Activated CD4-positive, alpha-beta memory T cell treated with anti-CD3 and anti-CD28 coated beads, Interleukin-2, amount 10 ng/mL, durations not matched to agents 7 days and 5 days (primary cell): ENCODE measurements at regions not wholly inside any gene's neighbourhood (a gene's known extent, or its start where the extent isn't known, plus 50 kb on each side); places are given as distances from the start of the nearest gene placed in this dataset.

Experiments used
- CTCF ChIA-PET: fragments of 350-600 bp; sonication (Branson Sonifier 250); formaldehyde crosslinking; loops from one replicate; lab custom pipeline; 2021; ENCODE audit warnings: antibody characterized with exemption, inconsistent platforms; lab: Charles Lee
- POLR2A ChIA-PET: fragments of 350-600 bp; sonication (Branson Sonifier 250); formaldehyde crosslinking; loops from one replicate; lab custom pipeline; 2021; ENCODE audit warnings: antibody characterized with exemption; lab: Charles Lee
- DNase-seq: peaks from one replicate; pipeline ENCODE4 v3.0.0-alpha.2; 2020
- H3K27ac Mint-ChIP-seq: one replicate; pipeline ENCODE4 v1.8.0; 2021; ENCODE audit warnings: mild to moderate bottlenecking, mixed read lengths
- H3K27me3 Mint-ChIP-seq: one replicate; pipeline ENCODE4 v1.8.0; 2021; ENCODE audit warnings: mixed read lengths
- H3K36me3 Mint-ChIP-seq: one replicate; pipeline ENCODE4 v1.8.0; 2021; ENCODE audit warnings: low read depth, mixed read lengths
- H3K4me1 Mint-ChIP-seq: one replicate; pipeline ENCODE4 v1.8.0; 2021; ENCODE audit warnings: mixed read lengths
- H3K4me3 Mint-ChIP-seq: one replicate; pipeline ENCODE4 v1.8.0; 2021; ENCODE audit warnings: mild to moderate bottlenecking, mixed read lengths
- H3K9me3 Mint-ChIP-seq: one replicate; pipeline ENCODE4 v1.8.0; 2021; ENCODE audit warnings: mixed read lengths

GRCh38 chr6:120853489-120853888 is 480.8 kb downstream of the TBC1D32 start:
- Mint-ChIP-seq H3K27ac (no peak overlapping the region), H3K36me3 (no peaks in the 10 kb centered on the region), H3K27me3 (no peaks in the 10 kb centered on the region), H3K4me3 (no peak overlapping the region), H3K9me3 (no peaks in the 10 kb centered on the region), H3K4me1 (no peaks in the 10 kb centered on the region)
- CTCF ChIA-PET = no interaction called here
- POLR2A ChIA-PET = interaction anchor here (0.6 kb wide), 1 partner anchor 818 kb away, joined by 3 read pairs; no protein-coding TSS in a partner anchor
- DNase-seq = no peak

- Mint-ChIP-seq H3K27ac (no peak overlapping the region), H3K4me3 (no peak overlapping the region), H3K36me3 (no peaks in the 10 kb centered on the region), H3K4me1 (no peaks in the 10 kb centered on the region), H3K27me3 (no peaks in the 10 kb centered on the region), H3K9me3 (no peaks in the 10 kb centered on the region)
- POLR2A ChIA-PET = no interaction called here
- CTCF ChIA-PET = no interaction called here
- DNase-seq = no peak
These were observed 481.9 kb downstream of the TBC1D32 start for GRCh38 chr6:120852293-120852849.

- H3K9me3 Mint-ChIP-seq = no peaks in the 10 kb centered on the region
- DNase-seq = no peak
- no peaks in the 10 kb centered on the region for H3K27me3 Mint-ChIP-seq
- no peaks in the 10 kb centered on the region for H3K36me3 Mint-ChIP-seq
- no peak overlapping the region for H3K27ac Mint-ChIP-seq
- POLR2A ChIA-PET = no interaction called here
- no peaks in the 10 kb centered on the region for H3K4me1 Mint-ChIP-seq
- CTCF ChIA-PET = no interaction called here
- H3K4me3 Mint-ChIP-seq = no peak overlapping the region
These were observed 508.0 kb downstream of the TBC1D32 start for GRCh38 chr6:120826253-120826652.

GRCh38 chr6:120816794-120817193 is 517.5 kb downstream of the TBC1D32 start:
- Mint-ChIP-seq H3K4me3 (no peak overlapping the region), H3K27me3 (no peaks in the 10 kb centered on the region), H3K36me3 (no peaks in the 10 kb centered on the region), H3K9me3 (peaks cover 7% of the 10 kb centered on the region), H3K4me1 (no peaks in the 10 kb centered on the region), H3K27ac (no peak overlapping the region)
- ChIA-PET POLR2A (no interaction called here), CTCF (no interaction called here)
- no peak for DNase-seq

GRCh38 chr6:120805276-120805675 is 529.0 kb downstream of the TBC1D32 start:
- CTCF ChIA-PET = no interaction called here
- POLR2A ChIA-PET = no interaction called here
- H3K27me3 Mint-ChIP-seq = no peaks in the 10 kb centered on the region

GRCh38 chr6:120804612-120805011 is 529.7 kb downstream of the TBC1D32 start:
- no peaks in the 10 kb centered on the region for H3K27me3 Mint-ChIP-seq
- H3K9me3 Mint-ChIP-seq = peaks cover 9% of the 10 kb centered on the region
- no peak for DNase-seq
- H3K36me3 Mint-ChIP-seq = no peaks in the 10 kb centered on the region
- CTCF ChIA-PET = no interaction called here
- H3K27ac Mint-ChIP-seq = no peak overlapping the region
- H3K4me1 Mint-ChIP-seq = no peaks in the 10 kb centered on the region
- POLR2A ChIA-PET = no interaction called here
- H3K4me3 Mint-ChIP-seq = no peak overlapping the region

More at GRCh38 chr6:120805276-120805675, 529.0 kb downstream of the TBC1D32 start:
- no peak for DNase-seq
- Mint-ChIP-seq H3K4me3 (no peak overlapping the region), H3K36me3 (no peaks in the 10 kb centered on the region), H3K27ac (no peak overlapping the region), H3K9me3 (peaks cover 9% of the 10 kb centered on the region), H3K4me1 (no peaks in the 10 kb centered on the region)

- H3K27ac Mint-ChIP-seq = no peak overlapping the region
- H3K36me3 Mint-ChIP-seq = no peaks in the 10 kb centered on the region
- POLR2A ChIA-PET = no interaction called here
- H3K27me3 Mint-ChIP-seq = no peaks in the 10 kb centered on the region
- no peaks in the 10 kb centered on the region for H3K4me1 Mint-ChIP-seq
- H3K9me3 Mint-ChIP-seq = no peaks in the 10 kb centered on the region
- CTCF ChIA-PET = no interaction called here
- H3K4me3 Mint-ChIP-seq = no peak overlapping the region
- DNase-seq = no peak
These were observed 547.6 kb downstream of the TBC1D32 start for GRCh38 chr6:120786682-120787081.

- no peak for DNase-seq
- no peak overlapping the region for H3K27ac Mint-ChIP-seq
- H3K9me3 Mint-ChIP-seq = no peaks in the 10 kb centered on the region
- CTCF ChIA-PET = no interaction called here
- no peak overlapping the region for H3K4me3 Mint-ChIP-seq
- H3K36me3 Mint-ChIP-seq = no peaks in the 10 kb centered on the region
- POLR2A ChIA-PET = no interaction called here
- H3K4me1 Mint-ChIP-seq = no peaks in the 10 kb centered on the region
- H3K27me3 Mint-ChIP-seq = no peaks in the 10 kb centered on the region
These were observed 548.0 kb downstream of the TBC1D32 start for GRCh38 chr6:120786256-120786655.

- ChIA-PET CTCF (no interaction called here), POLR2A (no interaction called here)
- DNase-seq = no peak
- Mint-ChIP-seq H3K36me3 (no peaks in the 10 kb centered on the region), H3K4me3 (no peak overlapping the region), H3K27ac (no peak overlapping the region), H3K27me3 (no peaks in the 10 kb centered on the region), H3K9me3 (no peaks in the 10 kb centered on the region), H3K4me1 (no peaks in the 10 kb centered on the region)
These were observed 548.7 kb downstream of the TBC1D32 start for GRCh38 chr6:120785459-120786086.

GRCh38 chr6:120779441-120779840 is 554.8 kb downstream of the TBC1D32 start:
- no peaks in the 10 kb centered on the region for H3K36me3 Mint-ChIP-seq
- H3K27me3 Mint-ChIP-seq = no peaks in the 10 kb centered on the region
- H3K4me3 Mint-ChIP-seq = no peak overlapping the region
- no peak overlapping the region for H3K27ac Mint-ChIP-seq
- POLR2A ChIA-PET = no interaction called here
- H3K9me3 Mint-ChIP-seq = peaks cover 3% of the 10 kb centered on the region
- H3K4me1 Mint-ChIP-seq = no peaks in the 10 kb centered on the region
- CTCF ChIA-PET = no interaction called here
- DNase-seq = no peak

- DNase-seq = no peak
- no peaks in the 10 kb centered on the region for H3K27me3 Mint-ChIP-seq
- H3K4me3 Mint-ChIP-seq = no peak overlapping the region
- ChIA-PET POLR2A (no interaction called here), CTCF (no interaction called here)
- no peak overlapping the region for H3K27ac Mint-ChIP-seq
- H3K9me3 Mint-ChIP-seq = peaks cover 3% of the 10 kb centered on the region
- H3K36me3 Mint-ChIP-seq = no peaks in the 10 kb centered on the region
- H3K4me1 Mint-ChIP-seq = no peaks in the 10 kb centered on the region
These were observed 558.6 kb downstream of the TBC1D32 start for GRCh38 chr6:120775698-120776097.

GRCh38 chr6:120774275-120774674 is 560.0 kb downstream of the TBC1D32 start:
- no peaks in the 10 kb centered on the region for H3K27me3 Mint-ChIP-seq
- H3K36me3 Mint-ChIP-seq = no peaks in the 10 kb centered on the region
- CTCF ChIA-PET = interaction anchor here (0.5 kb wide), 1 partner anchor 1478 kb away, joined by 4 read pairs; no protein-coding TSS in a partner anchor
- peaks cover 3% of the 10 kb centered on the region for H3K9me3 Mint-ChIP-seq
- H3K27ac Mint-ChIP-seq = no peak overlapping the region
- H3K4me3 Mint-ChIP-seq = no peak overlapping the region
- DNase-seq = no peak
- POLR2A ChIA-PET = no interaction called here
- no peaks in the 10 kb centered on the region for H3K4me1 Mint-ChIP-seq

- ChIA-PET POLR2A (no interaction called here), CTCF (no interaction called here)
- Mint-ChIP-seq H3K27ac (no peak overlapping the region), H3K4me3 (no peak overlapping the region), H3K9me3 (no peaks in the 10 kb centered on the region), H3K36me3 (no peaks in the 10 kb centered on the region), H3K27me3 (no peaks in the 10 kb centered on the region), H3K4me1 (no peaks in the 10 kb centered on the region)
- no peak for DNase-seq
These were observed 563.3 kb downstream of the TBC1D32 start for GRCh38 chr6:120771019-120771418.

- Mint-ChIP-seq H3K4me1 (no peaks in the 10 kb centered on the region), H3K27me3 (no peaks in the 10 kb centered on the region), H3K9me3 (no peaks in the 10 kb centered on the region), H3K4me3 (no peak overlapping the region), H3K27ac (no peak overlapping the region), H3K36me3 (no peaks in the 10 kb centered on the region)
- DNase-seq = no peak
- ChIA-PET CTCF (no interaction called here), POLR2A (no interaction called here)
These were observed 570.0 kb downstream of the TBC1D32 start for GRCh38 chr6:120764312-120764711.
